IPS-20b (cell line): ENCODE measurements at regions not wholly inside any gene's neighbourhood (a gene's known extent, or its start where the extent isn't known, plus 50 kb on each side); places are given as distances from the start of the nearest gene placed in this dataset.
"Not testable (repeated sequence)": the region's sequence is repeated elsewhere in the genome, so short reads cannot be mapped to it uniquely, and the experiment has no call there.

ENCODE experiments used
- H3K27ac ChIP-seq: one replicate; pipeline ENCODE4 v1.5.1; 2013; ENCODE audit warnings: low read length
- H3K27me3 ChIP-seq: 2 replicates; pipeline ENCODE4 v1.6.1; 2013; ENCODE audit warnings: mild to moderate bottlenecking, low read length, inconsistent platforms; ENCODE audit not compliant: insufficient read depth
- H3K36me3 ChIP-seq: 2 replicates; pipeline ENCODE4 v1.6.1; 2013; ENCODE audit warnings: low read depth, mild to moderate bottlenecking, inconsistent platforms, low read length, moderate library complexity; ENCODE audit not compliant: insufficient read depth
- H3K4me1 ChIP-seq: 2 replicates; pipeline ENCODE4 v1.6.1; 2013; ENCODE audit warnings: mild to moderate bottlenecking, control low read depth, inconsistent platforms, low read length, moderate library complexity; ENCODE audit not compliant: insufficient read depth
- H3K4me3 ChIP-seq: 2 replicates; pipeline ENCODE4 v1.5.1; 2013; ENCODE audit warnings: mild to moderate bottlenecking, low read length, inconsistent platforms
- H3K9ac ChIP-seq: 2 replicates; pipeline ENCODE4 v1.6.1; 2013; ENCODE audit warnings: low read depth, mild to moderate bottlenecking, inconsistent platforms, low read length, moderate library complexity
- H3K9me3 ChIP-seq: 2 replicates; pipeline ENCODE4 v1.6.1; 2013; ENCODE audit warnings: mild to moderate bottlenecking, low read depth, low read length, inconsistent platforms; ENCODE audit not compliant: insufficient read depth

DNA sequence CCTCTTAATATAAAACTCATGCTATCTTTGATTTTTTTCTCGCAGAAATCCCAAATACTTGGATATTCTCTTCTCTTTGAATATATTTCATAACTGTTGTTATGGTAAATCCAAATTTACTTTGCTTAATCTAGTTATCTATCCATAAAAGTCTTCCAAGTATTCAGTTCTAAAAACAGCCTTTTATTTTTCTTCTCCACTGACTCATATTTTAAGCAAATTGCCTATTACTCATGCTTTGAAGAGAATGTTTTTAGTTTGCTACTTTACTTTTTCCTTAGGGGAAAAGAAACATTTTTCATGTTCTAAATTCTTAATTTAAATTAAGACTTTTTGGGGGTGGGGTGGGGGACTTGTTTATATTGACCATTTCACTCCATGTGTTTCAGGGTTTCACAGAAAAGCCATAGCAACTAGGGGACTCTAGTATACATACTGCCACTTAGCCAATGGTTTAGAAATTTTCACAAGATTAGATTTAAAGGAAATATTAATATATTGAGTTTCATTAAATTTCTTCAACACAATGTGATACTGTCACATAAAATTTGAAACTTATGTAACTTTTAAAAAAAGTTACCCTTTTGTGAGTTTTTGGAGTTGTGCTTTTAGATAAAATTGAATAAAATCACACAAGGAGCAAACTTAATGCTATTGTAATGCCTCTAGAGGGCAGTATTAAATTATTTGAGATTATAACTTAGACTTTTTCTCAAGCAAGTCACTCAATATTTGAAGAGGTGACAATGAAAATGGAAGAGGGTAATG is 545.8 kb upstream of the ARRDC3 start:
- Histone ChIP-seq H3K9me3 (no peaks in the 10 kb centered on the region), H3K4me3 (no peak overlapping the region), H3K27ac (no peak overlapping the region)

DNA sequence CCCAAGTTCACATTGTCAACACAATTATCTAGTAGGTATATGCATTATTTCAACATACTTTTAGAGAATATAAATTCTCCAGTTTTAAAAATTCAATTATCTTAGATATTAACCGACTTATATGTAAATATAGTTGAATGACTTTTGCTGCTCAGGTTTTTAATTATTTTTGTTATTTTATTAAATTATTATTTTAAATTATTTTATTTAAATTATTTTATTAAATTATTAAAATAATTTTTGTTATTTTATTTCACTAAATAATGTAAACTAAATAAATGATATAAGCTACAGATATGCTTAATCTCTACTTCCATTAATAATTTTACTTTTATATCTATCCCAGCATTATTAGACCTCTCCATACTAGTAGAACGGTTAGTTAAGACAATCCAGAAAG is 544.3 kb upstream of the ARRDC3 start:
- no peaks in the 10 kb centered on the region for H3K9me3 ChIP-seq
- no peaks in the 10 kb centered on the region for H3K27me3 ChIP-seq
- no peaks in the 10 kb centered on the region for H3K36me3 ChIP-seq
- no peak overlapping the region for H3K27ac ChIP-seq
- H3K4me1 ChIP-seq, result peaks cover 3% of the 10 kb centered on the region; the same call in 1 of the 2 replicates
- H3K4me3 ChIP-seq, result no peak overlapping the region
- no peak overlapping the region for H3K9ac ChIP-seq

More for the DNA sequence above, 545.8 kb upstream of the ARRDC3 start:
- H3K36me3 ChIP-seq, result no peaks in the 10 kb centered on the region
- H3K4me1 ChIP-seq, result peaks cover 3% of the 10 kb centered on the region; the same call in 1 of the 2 replicates
- H3K9ac ChIP-seq, result no peak overlapping the region
- H3K27me3 ChIP-seq, result no peaks in the 10 kb centered on the region

DNA sequence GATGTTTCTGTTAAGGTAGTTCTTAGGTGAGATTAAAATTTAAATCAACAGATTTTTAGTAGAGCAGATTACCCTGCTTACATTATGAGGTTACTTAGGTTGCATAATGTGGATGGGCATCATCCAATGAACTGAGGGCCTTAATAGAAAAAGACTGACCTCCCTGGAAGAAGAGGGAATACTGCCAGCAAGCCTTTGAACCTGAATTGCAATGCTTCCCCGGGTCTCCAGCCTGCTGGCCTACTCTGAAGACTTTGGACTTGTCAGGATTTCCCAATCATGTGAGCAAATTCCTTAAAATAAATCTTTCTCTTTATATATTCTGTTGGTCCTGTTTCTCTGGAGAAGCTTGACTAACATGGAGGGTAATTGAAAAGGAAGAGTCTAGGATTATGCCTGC is 542.1 kb upstream of the ARRDC3 start:
- Histone ChIP-seq H3K36me3 (no peaks in the 10 kb centered on the region), H3K27me3 (no peaks in the 10 kb centered on the region), H3K4me1 (peaks cover 3% of the 10 kb centered on the region; the same call in 1 of the 2 replicates), H3K9ac (no peak overlapping the region), H3K27ac (no peak overlapping the region), H3K4me3 (no peak overlapping the region), H3K9me3 (no peaks in the 10 kb centered on the region)

DNA sequence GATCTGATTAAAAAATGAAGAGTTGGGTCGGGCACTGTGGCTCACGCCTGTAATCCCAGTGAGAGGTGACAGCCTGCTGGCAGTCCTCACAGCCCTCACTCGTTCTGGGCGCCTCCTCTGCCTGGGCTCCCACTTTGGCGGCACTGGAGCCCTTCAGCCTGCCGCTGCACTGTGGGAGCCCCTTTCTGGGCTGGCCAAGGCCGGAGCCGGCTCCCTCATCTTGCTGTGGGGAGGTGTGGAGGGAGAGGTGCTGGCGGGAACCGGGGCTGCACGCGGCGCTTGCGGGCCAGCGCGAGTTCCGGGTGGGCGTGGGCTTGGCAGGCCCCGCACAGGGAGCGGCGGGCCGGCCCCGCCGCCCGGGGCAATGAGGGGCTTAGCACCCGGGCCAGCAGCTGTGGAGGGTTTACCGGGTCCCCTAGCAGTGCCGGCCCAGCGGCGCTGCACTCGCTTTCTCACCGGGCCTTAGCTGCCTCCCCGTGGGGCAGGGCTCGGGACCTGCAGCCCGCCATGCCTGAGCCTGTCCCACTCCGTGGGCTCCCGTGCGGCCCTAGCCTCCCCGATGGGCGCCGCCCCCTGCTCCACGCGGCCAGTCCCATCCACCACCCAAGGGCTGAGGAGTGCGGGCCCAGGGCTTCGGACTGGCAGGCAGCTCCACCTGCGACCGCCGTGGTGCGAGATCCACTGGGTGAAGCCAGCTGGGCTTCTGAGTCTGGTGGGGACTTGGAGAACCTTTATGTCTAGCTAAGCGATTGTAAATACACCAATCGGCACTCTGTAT is 534.1 kb upstream of the ARRDC3 start:
- not testable (repeated sequence) for H3K27ac ChIP-seq, H3K4me3 ChIP-seq, H3K9me3 ChIP-seq, H3K27me3 ChIP-seq, H3K36me3 ChIP-seq, H3K9ac ChIP-seq, H3K4me1 ChIP-seq

DNA sequence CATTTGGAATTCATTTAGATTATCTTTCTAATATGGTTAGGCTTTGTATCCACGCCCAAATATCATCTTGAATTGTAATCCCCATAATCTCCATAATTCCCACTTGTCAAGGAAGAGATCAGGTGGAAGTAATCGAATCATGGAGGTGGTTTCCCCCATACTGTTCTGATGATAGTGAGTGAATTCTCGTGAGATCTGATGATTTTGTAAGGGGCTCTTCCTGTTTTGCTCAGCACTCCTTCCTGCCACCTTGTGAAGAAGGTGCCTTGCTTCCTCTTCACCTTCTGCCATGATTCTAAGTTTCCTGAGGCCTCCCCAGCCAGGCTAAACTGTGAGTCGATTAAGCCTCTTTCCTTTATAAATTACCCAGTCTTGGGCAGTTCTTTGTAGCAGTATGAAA is 527.5 kb upstream of the ARRDC3 start:
- H3K4me3 ChIP-seq, result no peak overlapping the region
- H3K9ac ChIP-seq, result no peak overlapping the region
- H3K27ac ChIP-seq, result no peak overlapping the region
- no peaks in the 10 kb centered on the region for H3K36me3 ChIP-seq
- no peaks in the 10 kb centered on the region for H3K27me3 ChIP-seq
- H3K4me1 ChIP-seq, result no peaks in the 10 kb centered on the region
- H3K9me3 ChIP-seq, result no peaks in the 10 kb centered on the region

DNA sequence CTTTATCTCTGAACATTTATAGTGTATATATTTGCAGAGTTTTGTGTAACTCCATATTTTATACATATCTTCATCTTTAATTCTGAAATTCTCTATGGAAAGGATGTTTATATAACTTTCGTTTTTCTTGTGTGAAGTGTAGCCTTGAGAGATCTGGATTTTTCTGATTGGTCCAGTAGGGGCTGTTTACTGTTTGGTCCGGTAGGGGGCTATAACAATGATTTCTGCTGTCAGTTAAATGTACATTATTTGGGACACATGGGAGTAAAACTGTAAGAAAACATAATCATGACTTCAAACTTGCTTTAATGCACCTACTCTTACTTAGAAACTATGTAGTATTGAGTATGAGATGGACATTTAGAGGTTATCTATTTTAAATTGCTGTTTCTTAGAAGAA is 527.1 kb upstream of the ARRDC3 start:
- no peaks in the 10 kb centered on the region for H3K4me1 ChIP-seq
- H3K27me3 ChIP-seq, result no peaks in the 10 kb centered on the region
- no peaks in the 10 kb centered on the region for H3K36me3 ChIP-seq
- no peak overlapping the region for H3K9ac ChIP-seq
- H3K27ac ChIP-seq, result no peak overlapping the region
- no peaks in the 10 kb centered on the region for H3K9me3 ChIP-seq
- H3K4me3 ChIP-seq, result no peak overlapping the region

DNA sequence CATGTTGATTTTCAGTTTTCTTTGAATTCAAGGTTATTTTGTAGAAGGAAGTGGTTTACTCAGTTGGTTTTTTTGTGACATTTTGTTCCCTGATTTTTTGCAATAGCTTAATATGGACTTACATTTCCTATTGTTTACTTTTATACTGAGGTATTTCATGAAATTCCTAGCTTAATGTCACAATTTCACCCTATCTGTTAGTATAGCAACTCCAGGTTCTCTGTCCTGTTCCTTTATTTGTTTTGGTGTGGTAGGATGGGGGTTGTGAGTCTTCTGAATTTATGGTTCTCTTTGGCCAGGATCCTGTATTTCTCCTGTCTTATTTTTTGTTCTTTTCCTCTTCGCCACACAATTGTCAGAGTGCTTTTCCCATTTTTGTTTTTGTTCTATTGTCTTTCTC is 523.4 kb upstream of the ARRDC3 start:
- H3K4me3 ChIP-seq, result no peak overlapping the region
- H3K9me3 ChIP-seq, result no peaks in the 10 kb centered on the region
- H3K27me3 ChIP-seq, result no peaks in the 10 kb centered on the region
- H3K4me1 ChIP-seq, result peaks cover 6% of the 10 kb centered on the region; the same call in 1 of the 2 replicates
- H3K27ac ChIP-seq, result no peak overlapping the region
- no peak overlapping the region for H3K9ac ChIP-seq
- H3K36me3 ChIP-seq, result no peaks in the 10 kb centered on the region

DNA sequence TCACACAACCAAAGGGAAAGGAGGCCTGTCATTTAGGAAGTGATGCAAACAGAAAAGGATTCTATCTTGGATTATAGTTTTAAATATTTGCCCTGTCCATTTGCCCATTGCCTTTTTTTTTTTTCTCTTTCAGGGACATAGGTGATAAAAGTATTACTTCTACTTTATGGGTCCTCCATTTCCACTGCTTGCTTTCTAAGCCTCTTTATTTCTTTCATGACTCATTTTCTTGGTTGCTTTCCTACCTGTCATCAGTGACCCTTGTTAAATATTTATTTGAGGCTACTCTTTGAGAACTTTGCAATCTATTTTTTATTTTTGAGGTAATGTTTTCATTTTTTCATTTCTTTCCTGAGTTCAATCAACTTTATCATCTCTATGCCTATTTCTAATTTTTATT is 522.9 kb upstream of the ARRDC3 start:
- Histone ChIP-seq H3K4me1 (peaks cover 6% of the 10 kb centered on the region; the same call in 1 of the 2 replicates), H3K9me3 (no peaks in the 10 kb centered on the region), H3K36me3 (no peaks in the 10 kb centered on the region), H3K4me3 (no peak overlapping the region), H3K27me3 (no peaks in the 10 kb centered on the region), H3K9ac (no peak overlapping the region), H3K27ac (no peak overlapping the region)

DNA sequence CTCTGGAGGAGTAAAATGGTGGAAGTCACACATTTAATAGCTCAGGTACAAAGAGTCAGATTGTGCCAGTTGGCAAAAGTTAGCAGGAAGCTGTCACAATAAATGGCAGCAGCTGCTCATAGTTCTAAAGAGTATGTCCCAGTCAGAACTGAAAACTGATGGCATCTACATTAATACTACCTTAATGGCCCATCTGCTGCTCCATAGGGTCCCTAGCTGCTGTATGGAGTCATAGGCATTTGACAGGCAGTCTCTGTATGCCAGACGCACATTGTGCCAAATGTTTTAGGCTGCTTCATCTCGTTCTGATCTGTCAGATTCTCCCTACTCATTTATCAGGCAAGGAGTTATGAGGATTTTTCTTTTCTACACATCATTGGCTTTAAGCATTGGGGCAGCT is 515.8 kb upstream of the ARRDC3 start:
- H3K4me3 ChIP-seq, result no peak overlapping the region
- H3K36me3 ChIP-seq, result no peaks in the 10 kb centered on the region
- no peak overlapping the region for H3K9ac ChIP-seq
- H3K9me3 ChIP-seq, result no peaks in the 10 kb centered on the region
- H3K27me3 ChIP-seq, result no peaks in the 10 kb centered on the region
- peaks cover 5% of the 10 kb centered on the region; the same call in 1 of the 2 replicates for H3K4me1 ChIP-seq
- H3K27ac ChIP-seq, result no peak overlapping the region

DNA sequence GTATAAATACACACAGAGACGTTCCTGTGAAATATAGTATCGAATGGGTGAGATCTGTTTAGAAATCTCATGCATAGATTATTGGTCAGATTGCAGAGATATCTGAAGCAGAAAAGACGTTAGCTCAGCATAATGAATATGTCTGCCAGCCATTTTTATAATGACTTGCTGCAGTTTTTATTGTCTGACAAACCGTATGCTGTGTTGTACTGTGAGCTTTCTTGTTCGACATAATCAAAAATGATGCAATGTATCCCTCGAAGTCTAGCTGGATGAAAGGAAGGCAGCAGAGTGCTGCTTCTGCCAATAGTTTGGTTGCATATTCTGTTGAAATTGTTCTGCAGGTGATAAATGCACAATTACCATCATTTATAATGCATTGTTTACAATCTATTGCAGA is 514.9 kb upstream of the ARRDC3 start:
- H3K27me3 ChIP-seq, result no peaks in the 10 kb centered on the region
- H3K9ac ChIP-seq, result no peak overlapping the region
- H3K4me1 ChIP-seq, result no peaks in the 10 kb centered on the region; the same call in 1 of the 2 replicates
- no peak overlapping the region for H3K27ac ChIP-seq
- H3K9me3 ChIP-seq, result no peaks in the 10 kb centered on the region
- H3K36me3 ChIP-seq, result no peaks in the 10 kb centered on the region
- no peak overlapping the region for H3K4me3 ChIP-seq

DNA sequence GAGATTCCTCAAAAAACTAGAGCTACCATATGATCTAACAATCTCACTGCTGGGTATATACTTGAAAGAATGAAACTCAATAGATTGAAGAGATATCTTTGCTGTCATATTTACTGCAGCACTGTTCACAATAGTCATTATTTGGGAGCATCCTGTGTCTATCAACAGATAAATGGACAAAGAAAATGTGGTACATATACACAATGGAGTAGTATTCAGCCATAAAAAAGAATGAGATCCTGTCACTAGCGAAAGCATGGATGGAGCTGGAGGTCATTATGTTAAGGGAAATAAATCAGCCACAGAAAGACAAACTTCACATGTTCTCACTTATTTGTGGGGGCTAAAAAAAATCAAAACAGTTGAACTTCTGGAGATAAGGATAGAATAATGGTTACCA is 505.7 kb upstream of the ARRDC3 start:
- H3K36me3 ChIP-seq, result no peaks in the 10 kb centered on the region
- no peak overlapping the region for H3K4me3 ChIP-seq
- H3K4me1 ChIP-seq, result peaks cover 6% of the 10 kb centered on the region
- no peak overlapping the region for H3K27ac ChIP-seq
- H3K9ac ChIP-seq, result no peak overlapping the region
- no peaks in the 10 kb centered on the region for H3K27me3 ChIP-seq
- H3K9me3 ChIP-seq, result peaks cover 4% of the 10 kb centered on the region; the same call in 1 of the 2 replicates
